ENCODE measurements at regions not wholly inside any gene's neighbourhood (a gene's known extent, or its start where the extent isn't known, plus 50 kb on each side); places are given as distances from the start of the nearest gene placed in this dataset.

- H3K36me3 Mint-ChIP-seq = no peaks in the 10 kb centered on the region
- DNase-seq (ENCODE audit: low spot score) = no peak
- H3K4me1 Mint-ChIP-seq (ENCODE audit: low read depth in 2 of 2) = no peaks in the 10 kb centered on the region
- H3K4me3 Mint-ChIP-seq = no peak overlapping the region
- no peaks in the 10 kb centered on the region for H3K27me3 Mint-ChIP-seq
- no peak overlapping the region for H3K27ac Mint-ChIP-seq
- ATAC-seq = no peak
- H3K9me3 Mint-ChIP-seq = peaks cover 9% of the 10 kb centered on the region
Measured at GRCh38 chr4:103774326-103774825, 54.6 kb upstream of the TACR3 start.

DNA sequence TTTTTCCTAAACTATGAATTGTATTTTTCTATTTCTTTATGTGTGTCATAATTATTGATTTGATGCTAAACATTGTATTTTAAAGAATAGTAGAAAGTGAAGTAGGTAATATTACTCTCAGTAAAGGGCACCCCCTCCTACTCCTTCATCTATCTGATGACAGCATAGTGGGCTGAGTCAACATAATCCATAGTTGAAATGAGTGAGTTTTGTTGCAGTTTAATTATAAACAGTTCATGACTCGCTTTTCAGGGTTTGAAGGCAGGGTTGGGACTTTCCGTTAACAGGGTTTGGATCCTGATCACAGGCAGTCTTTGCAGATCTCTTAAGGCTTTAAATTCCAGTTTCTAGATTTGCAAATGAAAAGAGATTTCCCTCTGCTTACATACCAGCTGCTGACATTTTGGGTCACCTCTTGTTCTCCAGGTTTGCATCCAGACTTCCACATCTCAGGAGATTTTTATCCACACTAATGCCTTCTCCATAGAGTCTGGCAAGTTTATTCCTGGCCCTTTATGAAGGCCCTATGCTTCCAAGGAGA lies 54.0 kb upstream of the TACR3 start:
- ATAC-seq = no peak
- H3K27ac Mint-ChIP-seq = no peak overlapping the region
- no peaks in the 10 kb centered on the region for H3K27me3 Mint-ChIP-seq
- H3K36me3 Mint-ChIP-seq = no peaks in the 10 kb centered on the region
- no peaks in the 10 kb centered on the region for H3K4me1 Mint-ChIP-seq (ENCODE audit: low read depth in 2 of 2)
- no peak overlapping the region for H3K4me3 Mint-ChIP-seq
- DNase-seq (ENCODE audit: low spot score) = no peak
- peaks cover 9% of the 10 kb centered on the region for H3K9me3 Mint-ChIP-seq
